ENCODE measurements at regions not wholly inside any gene's neighbourhood (a gene's known extent, or its start where the extent isn't known, plus 50 kb on each side); places are given as distances from the start of the nearest gene placed in this dataset.

DNA sequence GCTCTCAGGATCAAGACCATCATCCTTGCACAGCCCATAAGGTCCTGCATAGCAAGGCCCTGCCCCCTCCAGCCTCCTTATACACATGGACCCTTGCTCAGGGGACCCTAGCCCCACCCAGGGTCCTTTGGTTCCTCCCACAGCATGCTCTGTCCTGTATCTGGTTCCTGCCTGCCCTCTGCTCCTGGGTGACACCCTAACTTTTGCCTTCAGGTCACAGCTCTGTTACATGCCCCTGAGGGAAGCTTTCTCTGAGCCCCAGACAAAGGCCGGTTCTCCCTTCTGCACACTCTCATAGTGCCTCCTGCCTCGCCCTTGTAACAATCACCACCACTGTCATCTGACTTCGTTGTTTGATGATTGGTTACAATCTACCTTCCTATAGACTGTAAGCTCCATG, 204.8 kb downstream of the SMAD2 start:
- ChIA-PET POLR2A (no interaction called here), CTCF (no interaction called here)
- intact Hi-C loops (cut with micrococcal nuclease; ENCODE audit: unreplicated experiment) = no loop called here
- no peak for ATAC-seq
- no peaks in the 10 kb centered on the region for H3K36me3 ChIP-seq (ENCODE audit: control insufficient read depth, insufficient read depth, low read length)
- no peaks in the 10 kb centered on the region for H3K9me3 ChIP-seq (ENCODE audit: control insufficient read depth, insufficient read depth, low read depth, low read length)
- BruUV-seq (replicated peaks) = no TSS peak
- DNase-seq (ENCODE audit: low read depth, low spot score) = no peak
- H3K4me1 ChIP-seq (ENCODE audit: control insufficient read depth, insufficient read depth, low read length) = no peaks in the 10 kb centered on the region
- H3K4me3 ChIP-seq (ENCODE audit: low read depth in 2 of 2, low read length in 2 of 2) = no peak overlapping the region
- in situ Hi-C loops (cut with HindIII; ENCODE audit: low pct_unique_long_range_greater_than_20kb, low sequenced_read_pairs) = no loop called here
- H3K27me3 ChIP-seq (ENCODE audit: control insufficient read depth, insufficient read depth, low read length) = no peaks in the 10 kb centered on the region
- H3K27ac ChIP-seq (ENCODE audit: low read length) = no peak overlapping the region
- TF ChIP-seq REST (IDR thresholded peaks at IDR 0.05; ENCODE audit: insufficient read depth in 1 of 2, low read depth in 2 of 2, low read length in 1 of 2) = no peak
- TF ChIP-seq TCF7L2 (IDR thresholded peaks at IDR 0.05; ENCODE audit: low read depth, low read length) = no peak
- TF ChIP-seq POLR2AphosphoS5 (IDR thresholded peaks at IDR 0.05; ENCODE audit: low read depth, low read length) = no peak
- TF ChIP-seq CTCF (IDR thresholded peaks at IDR 0.05) = no peak
- no peak for TF ChIP-seq SIN3A (IDR thresholded peaks at IDR 0.05; ENCODE audit: borderline replicate concordance, insufficient read depth, low read depth, low read length)

DNA sequence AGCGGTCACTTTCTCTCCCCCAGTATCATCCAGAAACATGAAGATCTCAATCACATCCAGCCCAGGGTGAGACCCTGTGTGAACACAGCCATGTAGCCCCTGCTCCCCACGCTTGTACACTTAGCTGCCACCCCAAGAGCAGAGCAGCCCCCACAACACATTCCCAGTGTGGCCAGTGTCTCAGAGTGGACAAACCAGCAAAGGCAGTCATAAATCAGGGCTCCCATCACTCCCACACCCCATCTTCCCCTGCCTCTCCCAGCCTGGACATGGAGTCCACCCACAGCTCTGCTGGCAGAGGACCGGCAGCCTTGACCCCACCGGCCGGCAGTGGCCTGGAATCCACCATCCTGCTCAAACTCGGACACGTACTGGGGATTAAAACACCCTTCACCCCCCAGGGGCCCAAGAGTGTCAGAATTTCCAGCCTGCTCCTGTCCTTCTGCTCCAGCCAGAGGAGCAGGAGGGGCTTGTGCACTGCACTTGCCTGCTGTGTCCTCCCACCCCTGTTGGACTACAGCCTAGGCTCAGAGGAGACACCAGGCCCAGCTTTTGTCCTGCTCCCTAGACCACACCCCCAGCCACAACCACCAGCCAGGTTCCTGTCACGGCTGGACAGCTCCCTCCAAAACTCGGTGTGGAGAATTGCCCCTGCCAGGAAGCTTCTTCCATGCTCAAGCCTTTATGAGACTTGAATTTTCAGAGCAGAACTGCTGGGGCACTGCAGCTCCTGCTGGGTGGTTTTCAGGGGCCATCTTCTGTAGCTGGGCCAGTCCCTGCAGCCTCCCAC, 206.1 kb downstream of the SMAD2 start:
- BruUV-seq (replicated peaks) = no TSS peak

More for the DNA sequence above, 206.1 kb downstream of the SMAD2 start:
- DNase-seq (ENCODE audit: low read depth, low spot score) (no peak), ATAC-seq (no peak)
- H3K27ac ChIP-seq (ENCODE audit: low read length) = no peak overlapping the region
- no peaks in the 10 kb centered on the region for H3K4me1 ChIP-seq (ENCODE audit: control insufficient read depth, insufficient read depth, low read length)
- in situ Hi-C loops (cut with HindIII; ENCODE audit: low pct_unique_long_range_greater_than_20kb, low sequenced_read_pairs) = no loop called here
- intact Hi-C loops (cut with micrococcal nuclease; ENCODE audit: unreplicated experiment) = no loop called here
- no peaks in the 10 kb centered on the region for H3K9me3 ChIP-seq (ENCODE audit: control insufficient read depth, insufficient read depth, low read depth, low read length)
- POLR2A ChIA-PET = no interaction called here
- H3K4me3 ChIP-seq (ENCODE audit: low read depth in 2 of 2, low read length in 2 of 2) = no peak overlapping the region
- no peaks in the 10 kb centered on the region for H3K27me3 ChIP-seq (ENCODE audit: control insufficient read depth, insufficient read depth, low read length)
- H3K36me3 ChIP-seq (ENCODE audit: control insufficient read depth, insufficient read depth, low read length) = no peaks in the 10 kb centered on the region
- CTCF ChIA-PET = no interaction called here
- TF ChIP-seq SIN3A (IDR thresholded peaks at IDR 0.05; ENCODE audit: borderline replicate concordance, insufficient read depth, low read depth, low read length) (no peak), POLR2AphosphoS5 (IDR thresholded peaks at IDR 0.05; ENCODE audit: low read depth, low read length) (no peak), TCF7L2 (IDR thresholded peaks at IDR 0.05; ENCODE audit: low read depth, low read length) (no peak), CTCF (IDR thresholded peaks at IDR 0.05) (no peak), REST (IDR thresholded peaks at IDR 0.05; ENCODE audit: insufficient read depth in 1 of 2, low read depth in 2 of 2, low read length in 1 of 2) (no peak)

All from Panc1 (cell line).